WTC11 (cell line): ENCODE measurements at regions not wholly inside any gene's neighbourhood (a gene's known extent, or its start where the extent isn't known, plus 50 kb on each side); places are given as distances from the start of the nearest gene placed in this dataset.

Experiments used
- ATAC-seq: fragments of 200-7000 bp; cut with Tn5 transposase; 2 replicates; pipeline ENCODE4 v1.10.0; 2021; ENCODE audit warnings: mild to moderate bottlenecking, moderate library complexity
- CTCF ChIA-PET: fragments of 300-600 bp; sonication (Branson Sonifier 250); formaldehyde crosslinking; loops from one replicate; lab custom pipeline; 2021; ENCODE audit warnings: antibody characterized with exemption; lab: Charles Lee
- POLR2A ChIA-PET: fragments of 350-600 bp; sonication (Branson Sonifier 250); formaldehyde crosslinking; loops from one replicate; lab custom pipeline; 2021; ENCODE audit warnings: antibody characterized with exemption; lab: Charles Lee
- DNase-seq: peaks from one replicate; pipeline ENCODE4 v3.0.0; 2021; ENCODE audit warnings: low spot score
- H3K27ac Mint-ChIP-seq: 2 replicates; pipeline ENCODE4 v1.8.0; 2021; ENCODE audit warnings: mixed read lengths
- H3K27me3 Mint-ChIP-seq: 2 replicates; pipeline ENCODE4 v1.8.0; 2021; ENCODE audit warnings: low read depth, mild to moderate bottlenecking, moderate library complexity, mixed read lengths
- H3K36me3 Mint-ChIP-seq: 2 replicates; pipeline ENCODE4 v1.8.0; 2021; ENCODE audit warnings: mixed read lengths
- H3K4me1 Mint-ChIP-seq: 2 replicates; pipeline ENCODE4 v1.8.0; 2022; ENCODE audit warnings: mixed read lengths
- H3K4me3 Mint-ChIP-seq: 2 replicates; pipeline ENCODE4 v1.8.0; 2021; ENCODE audit warnings: mild to moderate bottlenecking, moderate library complexity, mixed read lengths
- H3K9me3 Mint-ChIP-seq: 2 replicates; pipeline ENCODE4 v1.8.0; 2021; ENCODE audit warnings: mixed read lengths
- AR ChIP-seq: fragments of 250-450 bp; sonication (Bioruptor Pico); IDR thresholded peaks from 2 replicates; pipeline ENCODE4 v1.9.0; 2021; ENCODE audit warnings: mild to moderate bottlenecking
- ATF2 ChIP-seq: sonication (generic); formaldehyde crosslinking; IDR thresholded peaks from 2 replicates; pipeline ENCODE4 v1.8.1; 2022; ENCODE audit warnings: low read depth, missing genetic modification reagents, borderline replicate concordance
- ATF6 ChIP-seq: sonication (generic); formaldehyde crosslinking; IDR thresholded peaks from 2 replicates; pipeline ENCODE4 v1.8.1; 2023; ENCODE audit warnings: mild to moderate bottlenecking, missing genetic modification reagents
- CBFB ChIP-seq: sonication (generic); formaldehyde crosslinking; IDR thresholded peaks from 2 replicates; pipeline ENCODE4 v1.8.1; 2022; ENCODE audit warnings: mild to moderate bottlenecking, low read depth, missing genetic modification reagents
- ESRRA ChIP-seq: sonication (generic); formaldehyde crosslinking; IDR thresholded peaks from 2 replicates; pipeline ENCODE4 v1.8.1; 2022; ENCODE audit warnings: mild to moderate bottlenecking, missing genetic modification reagents, borderline replicate concordance
- IRF2 ChIP-seq: sonication (generic); formaldehyde crosslinking; IDR thresholded peaks from 2 replicates; pipeline ENCODE4 v1.8.0; 2022; ENCODE audit warnings: low read depth, missing genetic modification reagents, borderline replicate concordance
- MAX ChIP-seq: sonication (generic); formaldehyde crosslinking; IDR thresholded peaks from 2 replicates; pipeline ENCODE4 v1.8.0; 2022; ENCODE audit warnings: mild to moderate bottlenecking, missing genetic modification reagents
- NR3C1 ChIP-seq: sonication (generic); formaldehyde crosslinking; conservative IDR thresholded peaks from 2 replicates; pipeline ENCODE4 v1.8.1; 2023; ENCODE audit warnings: low read depth, mild to moderate bottlenecking, missing genetic modification reagents
- TEAD1 ChIP-seq: sonication (generic); formaldehyde crosslinking; IDR thresholded peaks from 2 replicates; pipeline ENCODE4 v1.8.0; 2022; ENCODE audit warnings: mild to moderate bottlenecking, missing genetic modification reagents
- TP53 ChIP-seq: sonication (generic); formaldehyde crosslinking; IDR thresholded peaks from 2 replicates; pipeline ENCODE4 v1.8.1; 2023; ENCODE audit warnings: mild to moderate bottlenecking, missing genetic modification reagents
- ZMAT4 ChIP-seq: fragments of 250-450 bp; sonication (Bioruptor Pico); IDR thresholded peaks from 2 replicates; pipeline ENCODE4 v1.9.0; 2021; ENCODE audit warnings: mild to moderate bottlenecking
- ZNF219 ChIP-seq: sonication (generic); formaldehyde crosslinking; IDR thresholded peaks from 2 replicates; pipeline ENCODE4 v1.8.0; 2023; ENCODE audit warnings: missing genetic modification reagents, mild to moderate bottlenecking, borderline replicate concordance
- ZNF671 ChIP-seq: fragments of 250-450 bp; sonication (Bioruptor Pico); IDR thresholded peaks from 2 replicates; pipeline ENCODE4 v1.8.0; 2021; ENCODE audit warnings: mild to moderate bottlenecking

GRCh38 chr4:29151584-29151983 is 1568.6 kb upstream of the PCDH7 start:
- CTCF ChIA-PET = no interaction called here

GRCh38 chr4:29153642-29154041 is 1566.5 kb upstream of the PCDH7 start:
- TF ChIP-seq ESRRA (CRISPR knock-in tag) (no peak), ZNF671 (no peak), TP53 (CRISPR knock-in tag) (no peak), ZMAT4 (CRISPR knock-in tag) (no peak), AR (CRISPR knock-in tag) (no peak), ZNF219 (CRISPR knock-in tag) (no peak), CBFB (no peak), MAX (no peak)
- TF ChIP-seq, all 79 proteins: peak for 0
- Mint-ChIP-seq H3K27ac (no peak overlapping the region), H3K4me3 (no peak overlapping the region), H3K27me3 (no peaks in the 10 kb centered on the region), H3K4me1 (no peaks in the 10 kb centered on the region), H3K9me3 (peaks cover 8% of the 10 kb centered on the region), H3K36me3 (no peaks in the 10 kb centered on the region)
- DNase-seq (no peak), ATAC-seq (no peak)
- ChIA-PET POLR2A (no interaction called here), CTCF (no interaction called here)

More at GRCh38 chr4:29151584-29151983, 1568.6 kb upstream of the PCDH7 start:
- no peaks in the 10 kb centered on the region for H3K4me1 Mint-ChIP-seq
- peaks cover 3% of the 10 kb centered on the region; the same call in 1 of the 2 replicates for H3K9me3 Mint-ChIP-seq
- DNase-seq (no peak), ATAC-seq (no peak)
- POLR2A ChIA-PET = no interaction called here
- no peak overlapping the region for H3K27ac Mint-ChIP-seq
- no peak for TF ChIP-seq ATF6 (CRISPR knock-in tag)
- no peak for TF ChIP-seq ATF2
- TF ChIP-seq CBFB = no peak
- TF ChIP-seq TEAD1 (CRISPR knock-in tag) = no peak
- no peak for TF ChIP-seq IRF2 (CRISPR knock-in tag)
- no peak for TF ChIP-seq AR (CRISPR knock-in tag)
- H3K36me3 Mint-ChIP-seq = no peaks in the 10 kb centered on the region
- H3K27me3 Mint-ChIP-seq = no peaks in the 10 kb centered on the region
- H3K4me3 Mint-ChIP-seq = no peak overlapping the region

- peaks cover 19% of the 10 kb centered on the region for H3K9me3 Mint-ChIP-seq
Measured at GRCh38 chr4:29175291-29175690, 1544.9 kb upstream of the PCDH7 start.

More at GRCh38 chr4:29175291-29175690, 1544.9 kb upstream of the PCDH7 start:
- no peak for DNase-seq
- Mint-ChIP-seq H3K4me3 (no peak overlapping the region), H3K27me3 (no peaks in the 10 kb centered on the region), H3K36me3 (no peaks in the 10 kb centered on the region), H3K27ac (no peak overlapping the region), H3K4me1 (no peaks in the 10 kb centered on the region)
- POLR2A ChIA-PET = no interaction called here
- TF ChIP-seq NR3C1 (CRISPR knock-in tag) (no peak), ESRRA (CRISPR knock-in tag) (no peak)
- no peak for ATAC-seq
- CTCF ChIA-PET = no interaction called here
